RCC 7860 (cell line): ENCODE measurements at regions not wholly inside any gene's neighbourhood (a gene's known extent, or its start where the extent isn't known, plus 50 kb on each side); places are given as distances from the start of the nearest gene placed in this dataset.

ENCODE experiments used
- DNase-seq: peaks from one replicate; pipeline ENCODE4 v3.0.0-alpha.2; 2015; ENCODE audit warnings: low spot score
- FAIRE-seq: peaks from 2 replicates; lab custom pipeline; 2012; peaks lifted over from hg19 to GRCh38; lab: Jason Lieb, UNC

- DNase-seq (no peak), FAIRE-seq (no peak)
These were observed 605.6 kb upstream of the TEX47 start for GRCh38 chr7:89401099-89401498.

- FAIRE-seq = no peak
- no peak for DNase-seq
These were observed 606.2 kb upstream of the TEX47 start for GRCh38 chr7:89401690-89402089.

- no peak for FAIRE-seq
These were observed 656.4 kb upstream of the TEX47 start for GRCh38 chr7:89451911-89452310.

GRCh38 chr7:89456556-89456955, 661.0 kb upstream of the TEX47 start:
- FAIRE-seq = no peak
- DNase-seq = no peak

More at GRCh38 chr7:89451911-89452310, 656.4 kb upstream of the TEX47 start:
- no peak for DNase-seq

GRCh38 chr7:89458114-89458513, 662.6 kb upstream of the TEX47 start:
- no peak for FAIRE-seq

GRCh38 chr7:89474456-89474855, 678.9 kb upstream of the TEX47 start:
- FAIRE-seq (no peak), DNase-seq (no peak)

More at GRCh38 chr7:89458114-89458513, 662.6 kb upstream of the TEX47 start:
- no peak for DNase-seq

GRCh38 chr7:89477991-89478390, 676.3 kb upstream of the STEAP1 start:
- DNase-seq (no peak), FAIRE-seq (no peak)

GRCh38 chr7:89495704-89496103, 658.6 kb upstream of the STEAP1 start:
- no peak for DNase-seq
- no peak for FAIRE-seq

GRCh38 chr7:89500084-89500483, 654.2 kb upstream of the STEAP1 start:
- FAIRE-seq (no peak), DNase-seq (no peak)

- DNase-seq = no peak
- no peak for FAIRE-seq
These were observed 651.0 kb upstream of the STEAP1 start for GRCh38 chr7:89503281-89503680.

GRCh38 chr7:89507034-89507433, 647.2 kb upstream of the STEAP1 start:
- DNase-seq (no peak), FAIRE-seq (no peak)

- no peak for FAIRE-seq
- DNase-seq = no peak
These were observed 642.4 kb upstream of the STEAP1 start for GRCh38 chr7:89511900-89512299.

- DNase-seq (no peak), FAIRE-seq (no peak)
These were observed 639.3 kb upstream of the STEAP1 start for GRCh38 chr7:89514970-89515369.

- FAIRE-seq = no peak
- no peak for DNase-seq
These were observed 636.5 kb upstream of the STEAP1 start for GRCh38 chr7:89517815-89518214.

GRCh38 chr7:89549768-89550167, 604.5 kb upstream of the STEAP1 start:
- DNase-seq (no peak), FAIRE-seq (no peak)

- FAIRE-seq (no peak), DNase-seq (no peak)
These were observed 600.1 kb upstream of the STEAP1 start for GRCh38 chr7:89554209-89554608.

- FAIRE-seq (no peak), DNase-seq (no peak)
These were observed 594.7 kb upstream of the STEAP1 start for GRCh38 chr7:89559596-89559995.

GRCh38 chr7:89563597-89563996, 590.7 kb upstream of the STEAP1 start:
- DNase-seq = no peak
- no peak for FAIRE-seq

- DNase-seq (no peak), FAIRE-seq (no peak)
These were observed 569.4 kb upstream of the STEAP1 start for GRCh38 chr7:89584896-89585295.

- DNase-seq = no peak
- no peak for FAIRE-seq
These were observed 561.1 kb upstream of the STEAP1 start for GRCh38 chr7:89593125-89593524.

GRCh38 chr7:89602984-89603383, 551.3 kb upstream of the STEAP1 start:
- DNase-seq (no peak), FAIRE-seq (no peak)

- DNase-seq (no peak), FAIRE-seq (no peak)
These were observed 548.9 kb upstream of the STEAP1 start for GRCh38 chr7:89605362-89605761.

GRCh38 chr7:89606511-89606910, 547.8 kb upstream of the STEAP1 start:
- FAIRE-seq (no peak), DNase-seq (no peak)

GRCh38 chr7:89607792-89608191, 546.5 kb upstream of the STEAP1 start:
- FAIRE-seq (no peak), DNase-seq (no peak)
